MM.1S (cell line): ENCODE measurements at regions not wholly inside any gene's neighbourhood (a gene's known extent, or its start where the extent isn't known, plus 50 kb on each side); places are given as distances from the start of the nearest gene placed in this dataset.

ENCODE experiments used
- DNase-seq: peaks from one replicate; pipeline ENCODE4 v3.0.0-alpha.2; 2015
- H2AFZ ChIP-seq: fragments of 300-600 bp; sonication (generic); 2 replicates; pipeline ENCODE4 v1.6.0; 2016; ENCODE audit warnings: antibody characterized with exemption, low read length
- H3F3A ChIP-seq: fragments of 300-600 bp; sonication (generic); 2 replicates; pipeline ENCODE4 v1.6.1; 2016; ENCODE audit warnings: mild to moderate bottlenecking, antibody characterized with exemption, low read length, moderate library complexity, mixed read lengths; ENCODE audit not compliant: insufficient read depth
- H3K27ac ChIP-seq: fragments of 300-600 bp; sonication (generic); 2 replicates; pipeline ENCODE4 v1.5.1; 2016; ENCODE audit warnings: mild to moderate bottlenecking, low read length
- H3K27me3 ChIP-seq: fragments of 300-600 bp; sonication (generic); replicated peaks from 2 replicates; pipeline ENCODE4 v1.6.0; 2016; ENCODE audit warnings: low read length; ENCODE audit not compliant: insufficient read depth
- H3K36me3 ChIP-seq: fragments of 300-600 bp; sonication (generic); replicated peaks from 2 replicates; pipeline ENCODE4 v1.6.1; 2016; ENCODE audit warnings: mild to moderate bottlenecking, low read length, mixed read lengths; ENCODE audit not compliant: insufficient read depth
- H3K4me1 ChIP-seq: fragments of 300-600 bp; sonication (generic); 2 replicates; pipeline ENCODE4 v1.6.1; 2016; ENCODE audit warnings: low read length, mixed read lengths
- H3K4me2 ChIP-seq: fragments of 300-600 bp; sonication (generic); 2 replicates; pipeline ENCODE4 v1.6.0; 2016; ENCODE audit warnings: low read depth, low read length
- H3K4me3 ChIP-seq: fragments of 300-600 bp; sonication (generic); 2 replicates; pipeline ENCODE4 v1.5.1; 2016; ENCODE audit warnings: low read length, mixed read lengths
- H3K79me2 ChIP-seq: fragments of 300-600 bp; sonication (generic); 2 replicates; pipeline ENCODE4 v1.6.1; 2016; ENCODE audit warnings: mixed run types, low read length, mixed read lengths
- H3K9ac ChIP-seq: fragments of 300-600 bp; sonication (generic); 2 replicates; pipeline ENCODE4 v1.6.1; 2016; ENCODE audit warnings: low read length, mixed read lengths
- H3K9me2 ChIP-seq: fragments of 300-600 bp; sonication (generic); replicated peaks from 2 replicates; pipeline ENCODE4 v1.6.1; 2016; ENCODE audit warnings: mild to moderate bottlenecking, low read length, mixed read lengths; ENCODE audit not compliant: insufficient read depth
- H3K9me3 ChIP-seq: fragments of 300-600 bp; sonication (generic); replicated peaks from 2 replicates; pipeline ENCODE4 v1.6.1; 2016; ENCODE audit warnings: mild to moderate bottlenecking, low read length, mixed read lengths; ENCODE audit not compliant: insufficient read depth
- H4K20me1 ChIP-seq: fragments of 300-600 bp; sonication (generic); 2 replicates; pipeline ENCODE4 v1.6.1; 2016; ENCODE audit warnings: mild to moderate bottlenecking, low read length, moderate library complexity, mixed read lengths; ENCODE audit not compliant: insufficient read depth
- CTCF ChIP-seq: fragments of 300-600 bp; sonication (generic); IDR thresholded peaks from 2 replicates; pipeline ENCODE4 v1.5.1; 2016; ENCODE audit warnings: antibody characterized with exemption, low read length, mixed read lengths
- EZH2 ChIP-seq: fragments of 300-600 bp; sonication (generic); optimal IDR thresholded peaks from 2 replicates; pipeline ENCODE3; 2017; ENCODE audit warnings: low read depth, mild to moderate bottlenecking, antibody characterized with exemption, low read length, mixed read lengths
- EZH2phosphoT487 ChIP-seq: fragments of 300-600 bp; sonication (generic); IDR thresholded peaks from 2 replicates; pipeline ENCODE4 v1.6.1; 2018; ENCODE audit warnings: antibody characterized with exemption, low read length

- Histone ChIP-seq H3K4me3 (no peak overlapping the region), H2AFZ (no peak overlapping the region), H3F3A (no peaks in the 10 kb centered on the region), H4K20me1 (no peaks in the 10 kb centered on the region), H3K36me3 (no peaks in the 10 kb centered on the region), H3K9ac (no peak overlapping the region), H3K9me3 (no peaks in the 10 kb centered on the region), H3K4me2 (no peak overlapping the region), H3K79me2 (no peaks in the 10 kb centered on the region), H3K9me2 (no peaks in the 10 kb centered on the region), H3K27me3 (no peaks in the 10 kb centered on the region), H3K4me1 (no peaks in the 10 kb centered on the region), H3K27ac (no peak overlapping the region)
- DNase-seq: no peak
- TF ChIP-seq EZH2phosphoT487: no peak
- TF ChIP-seq CTCF: no peak
- no peak for TF ChIP-seq EZH2
Measured at GRCh38 chr10:78778444-78779338, 290.1 kb upstream of the ZMIZ1 start.

GRCh38 chr10:78779339-78779955 lies 289.3 kb upstream of the ZMIZ1 start:
- no peaks in the 10 kb centered on the region for H4K20me1 ChIP-seq
- no peak for DNase-seq
- no peak overlapping the region for H3K4me2 ChIP-seq
- no peaks in the 10 kb centered on the region for H3F3A ChIP-seq
- no peaks in the 10 kb centered on the region for H3K9me2 ChIP-seq
- no peaks in the 10 kb centered on the region for H3K9me3 ChIP-seq
- no peak overlapping the region for H3K27ac ChIP-seq
- TF ChIP-seq EZH2 (no peak), CTCF (no peak), EZH2phosphoT487 (no peak)
- no peaks in the 10 kb centered on the region for H3K4me1 ChIP-seq
- H3K4me3 ChIP-seq: no peak overlapping the region
- no peak overlapping the region for H2AFZ ChIP-seq
- no peaks in the 10 kb centered on the region for H3K79me2 ChIP-seq
- no peaks in the 10 kb centered on the region for H3K27me3 ChIP-seq
- H3K36me3 ChIP-seq: no peaks in the 10 kb centered on the region
- no peak overlapping the region for H3K9ac ChIP-seq

- Histone ChIP-seq H3K9ac (no peak overlapping the region), H3K36me3 (no peaks in the 10 kb centered on the region), H3K4me3 (no peak overlapping the region), H3K79me2 (no peaks in the 10 kb centered on the region), H3F3A (no peaks in the 10 kb centered on the region), H3K9me3 (no peaks in the 10 kb centered on the region), H4K20me1 (no peaks in the 10 kb centered on the region), H3K27ac (no peak overlapping the region), H3K4me2 (no peak overlapping the region), H2AFZ (no peak overlapping the region), H3K27me3 (no peaks in the 10 kb centered on the region), H3K4me1 (no peaks in the 10 kb centered on the region), H3K9me2 (no peaks in the 10 kb centered on the region)
- no peak for DNase-seq
- no peak for TF ChIP-seq EZH2phosphoT487
- no peak for TF ChIP-seq EZH2
- TF ChIP-seq CTCF: no peak
Measured at GRCh38 chr10:78780551-78780961, 288.2 kb upstream of the ZMIZ1 start.
